ENCODE measurements at regions not wholly inside any gene's neighbourhood (a gene's known extent, or its start where the extent isn't known, plus 50 kb on each side); places are given as distances from the start of the nearest gene placed in this dataset.

DNA sequence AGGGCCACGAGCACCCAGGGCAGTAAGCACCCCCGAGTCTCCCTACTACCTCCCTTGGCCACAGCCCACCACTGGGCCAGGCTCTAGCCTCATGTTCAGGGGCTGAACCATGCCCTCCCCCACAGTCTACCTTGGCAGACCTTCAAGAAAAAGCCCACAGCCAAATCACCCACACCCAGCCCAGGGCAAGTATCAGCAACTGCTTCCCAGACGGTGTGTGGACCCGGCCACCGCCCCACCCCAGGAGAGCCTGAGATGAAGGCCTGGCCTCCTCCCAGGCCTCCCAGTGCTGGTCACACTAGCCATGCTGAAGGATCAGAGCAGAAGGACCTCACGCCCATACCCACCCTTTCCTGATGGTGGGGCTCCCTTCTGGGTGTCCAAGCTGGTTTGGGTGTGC is 92.0 kb upstream of the LINGO1 start:
- no peak for TF ChIP-seq MYC (IDR thresholded peaks at IDR 0.05; ENCODE audit: low read depth, low read length)
- TF ChIP-seq, protein P1, sequence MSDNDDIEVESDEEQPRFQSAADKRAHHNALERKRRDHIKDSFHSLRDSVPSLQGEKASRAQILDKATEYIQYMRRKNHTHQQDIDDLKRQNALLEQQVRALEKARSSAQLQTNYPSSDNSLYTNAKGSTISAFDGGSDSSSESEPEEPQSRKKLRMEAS (IDR thresholded peaks at IDR 0.05; ENCODE audit: low read depth, low read length) = no peak
- DNase-seq (ENCODE audit: low read depth) = no peak
- H3K4me3 ChIP-seq (ENCODE audit: low read depth, low read length) = no peak overlapping the region

DNA sequence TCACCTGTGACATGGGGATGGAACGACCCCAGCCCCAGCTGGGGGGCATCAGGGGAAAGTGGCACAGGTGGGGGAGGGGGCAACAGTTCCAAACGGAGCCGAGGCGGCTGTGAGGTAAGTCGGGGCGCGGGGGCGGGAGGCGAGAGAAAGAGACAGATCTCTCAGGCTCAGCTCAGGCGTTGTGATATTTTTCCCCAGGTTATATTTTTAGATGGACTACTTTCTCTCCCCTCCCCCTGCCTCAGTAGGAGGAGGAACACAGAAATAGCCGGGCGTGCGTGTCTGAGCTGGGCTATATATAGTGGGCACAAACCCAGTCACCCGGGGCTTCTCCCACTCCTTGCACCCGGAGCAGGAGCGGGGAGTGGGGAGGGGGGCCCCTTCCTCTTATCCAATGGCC is 91.0 kb upstream of the LINGO1 start:
- no peak for TF ChIP-seq MYC (IDR thresholded peaks at IDR 0.05; ENCODE audit: low read depth, low read length)
- TF ChIP-seq, protein P2, sequence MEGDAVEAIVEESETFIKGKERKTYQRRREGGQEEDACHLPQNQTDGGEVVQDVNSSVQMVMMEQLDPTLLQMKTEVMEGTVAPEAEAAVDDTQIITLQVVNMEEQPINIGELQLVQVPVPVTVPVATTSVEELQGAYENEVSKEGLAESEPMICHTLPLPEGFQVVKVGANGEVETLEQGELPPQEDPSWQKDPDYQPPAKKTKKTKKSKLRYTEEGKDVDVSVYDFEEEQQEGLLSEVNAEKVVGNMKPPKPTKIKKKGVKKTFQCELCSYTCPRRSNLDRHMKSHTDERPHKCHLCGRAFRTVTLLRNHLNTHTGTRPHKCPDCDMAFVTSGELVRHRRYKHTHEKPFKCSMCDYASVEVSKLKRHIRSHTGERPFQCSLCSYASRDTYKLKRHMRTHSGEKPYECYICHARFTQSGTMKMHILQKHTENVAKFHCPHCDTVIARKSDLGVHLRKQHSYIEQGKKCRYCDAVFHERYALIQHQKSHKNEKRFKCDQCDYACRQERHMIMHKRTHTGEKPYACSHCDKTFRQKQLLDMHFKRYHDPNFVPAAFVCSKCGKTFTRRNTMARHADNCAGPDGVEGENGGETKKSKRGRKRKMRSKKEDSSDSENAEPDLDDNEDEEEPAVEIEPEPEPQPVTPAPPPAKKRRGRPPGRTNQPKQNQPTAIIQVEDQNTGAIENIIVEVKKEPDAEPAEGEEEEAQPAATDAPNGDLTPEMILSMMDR (IDR thresholded peaks at IDR 0.05; ENCODE audit: low read depth, low read length) = no peak
- TF ChIP-seq POLR2A (IDR thresholded peaks at IDR 0.05; ENCODE audit: extremely low read depth, insufficient read length) = no peak
- TF ChIP-seq, protein P1 (IDR thresholded peaks at IDR 0.05; ENCODE audit: low read depth, low read length) = no peak
- DNase-seq (ENCODE audit: low read depth) = no peak
- no peak overlapping the region for H3K4me3 ChIP-seq (ENCODE audit: low read depth, low read length)

DNA sequence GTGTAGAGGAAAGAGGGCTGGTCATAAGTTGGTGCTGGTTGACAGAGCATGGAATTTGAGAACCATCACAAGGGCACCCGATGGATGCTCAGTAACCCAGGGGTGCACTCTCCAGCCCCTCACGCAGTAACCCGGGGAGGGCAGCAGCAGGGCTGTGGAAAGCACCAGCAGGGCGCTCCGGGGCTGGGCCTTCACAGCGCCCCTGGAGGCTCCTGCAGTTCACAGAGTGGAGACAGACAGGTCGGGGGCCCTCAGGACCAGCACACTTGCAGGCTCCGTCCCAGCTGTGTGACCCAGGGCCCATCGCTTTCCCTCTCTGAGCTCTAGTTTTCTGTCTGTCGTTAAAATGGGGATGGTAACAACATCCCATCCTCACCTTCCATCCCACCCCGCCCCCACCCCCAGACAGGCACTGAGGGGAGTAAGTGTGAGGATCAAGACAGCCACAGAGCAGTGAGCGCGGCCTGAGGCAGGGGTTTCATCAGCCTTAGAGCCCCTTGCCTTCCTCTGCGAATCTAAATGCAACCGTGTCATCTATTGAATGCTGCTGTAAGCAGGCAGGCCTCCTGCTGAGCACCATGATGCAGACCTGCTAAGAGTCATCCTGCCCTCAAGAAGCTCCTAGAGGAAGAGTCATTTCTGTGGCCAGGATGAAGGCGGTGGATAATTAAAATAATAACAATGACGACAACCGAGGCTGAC is 90.2 kb upstream of the LINGO1 start:
- TF ChIP-seq MYC (IDR thresholded peaks at IDR 0.05; ENCODE audit: low read depth, low read length) = no peak
- TF ChIP-seq, protein P2 (IDR thresholded peaks at IDR 0.05; ENCODE audit: low read depth, low read length) = no peak
- DNase-seq (ENCODE audit: low read depth) = no peak
- no peak overlapping the region for H3K4me3 ChIP-seq (ENCODE audit: low read depth, low read length)

DNA sequence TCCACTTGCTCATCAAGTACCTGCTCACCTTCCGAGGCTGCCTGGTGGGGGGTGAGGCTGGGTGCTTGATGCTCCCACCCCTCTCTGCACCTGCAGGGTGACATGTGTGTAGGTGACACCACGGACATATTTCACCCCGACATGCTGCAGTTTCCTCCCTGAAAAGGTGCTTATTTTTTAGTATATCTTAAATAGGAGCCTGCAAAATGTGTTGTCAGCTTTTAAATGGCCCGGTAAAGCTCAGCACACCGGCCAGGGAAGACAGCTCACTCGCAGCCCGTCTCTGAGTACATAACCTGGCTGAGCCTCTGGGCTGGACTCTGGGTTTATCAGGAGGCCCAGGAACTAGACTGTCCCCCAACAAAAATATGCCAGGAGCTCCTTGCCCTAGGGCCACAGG is 89.3 kb upstream of the LINGO1 start:
- no peak for TF ChIP-seq MYC (IDR thresholded peaks at IDR 0.05; ENCODE audit: low read depth, low read length)
- H3K4me3 ChIP-seq (ENCODE audit: low read depth, low read length) = no peak overlapping the region
- DNase-seq (ENCODE audit: low read depth) = no peak

GRCh38 chr15:77720655-77721054 is 87.9 kb upstream of the LINGO1 start:
- TF ChIP-seq MYC (IDR thresholded peaks at IDR 0.05; ENCODE audit: low read depth, low read length) (no peak), POLR2A (IDR thresholded peaks at IDR 0.05; ENCODE audit: extremely low read depth, insufficient read length) (no peak)
- TF ChIP-seq, protein P2 (IDR thresholded peaks at IDR 0.05; ENCODE audit: low read depth, low read length) = no peak
- TF ChIP-seq, protein P1 (IDR thresholded peaks at IDR 0.05; ENCODE audit: low read depth, low read length) = no peak
- DNase-seq (ENCODE audit: low read depth) = no peak

DNA sequence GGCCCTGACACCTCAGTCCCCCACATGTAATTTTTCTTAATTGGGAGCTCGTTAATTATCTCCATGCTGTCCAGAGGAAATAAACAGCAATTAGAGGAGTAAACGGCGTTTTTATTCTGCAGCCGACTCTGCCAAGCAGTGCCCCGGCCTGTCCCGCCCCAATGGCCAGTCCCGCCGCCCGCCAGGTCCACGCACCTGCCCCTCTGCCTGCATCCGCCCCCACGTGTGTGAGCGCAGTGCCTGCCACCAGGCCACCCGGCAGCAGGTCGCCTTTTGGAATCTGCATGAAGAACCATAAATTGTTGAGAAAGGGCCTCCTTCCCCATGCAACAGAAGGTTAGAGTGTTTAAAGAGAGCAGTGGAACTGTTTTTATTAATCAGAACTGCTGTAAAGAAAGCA is 87.5 kb upstream of the LINGO1 start:
- DNase-seq (ENCODE audit: low read depth) = no peak
- TF ChIP-seq, protein P1 (IDR thresholded peaks at IDR 0.05; ENCODE audit: low read depth, low read length) = no peak
- H3K4me3 ChIP-seq (ENCODE audit: low read depth, low read length) = no peak overlapping the region

More at GRCh38 chr15:77720655-77721054, 87.9 kb upstream of the LINGO1 start:
- H3K4me3 ChIP-seq (ENCODE audit: low read depth, low read length) = no peak overlapping the region

DNA sequence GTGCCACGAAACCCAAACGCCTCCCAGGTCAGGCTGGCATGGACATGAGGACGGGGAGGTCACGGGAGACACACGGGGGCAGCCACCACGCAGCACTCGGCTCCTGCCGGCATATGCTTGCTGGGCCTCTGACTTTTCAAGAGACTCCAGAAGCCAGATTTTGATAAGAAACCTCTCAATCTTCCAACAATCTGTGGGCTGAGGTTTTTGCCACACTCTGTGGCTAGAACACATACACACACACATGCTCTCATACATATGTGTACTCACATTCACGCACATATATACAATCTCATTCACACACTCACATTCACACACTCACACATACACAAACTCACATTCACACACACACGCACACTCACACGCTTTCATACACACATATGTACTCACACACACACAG is 86.7 kb upstream of the LINGO1 start:
- no peak for DNase-seq (ENCODE audit: low read depth)
- no peak overlapping the region for H3K4me3 ChIP-seq (ENCODE audit: low read depth, low read length)
- TF ChIP-seq, protein P1 (IDR thresholded peaks at IDR 0.05; ENCODE audit: low read depth, low read length) = no peak
- TF ChIP-seq MYC (IDR thresholded peaks at IDR 0.05; ENCODE audit: low read depth, low read length) = no peak
- TF ChIP-seq, protein P2 (IDR thresholded peaks at IDR 0.05; ENCODE audit: low read depth, low read length) = no peak

All from NB4 (cell line).